ENCODE measurements at regions not wholly inside any gene's neighbourhood (a gene's known extent, or its start where the extent isn't known, plus 50 kb on each side); places are given as distances from the start of the nearest gene placed in this dataset.

DNA sequence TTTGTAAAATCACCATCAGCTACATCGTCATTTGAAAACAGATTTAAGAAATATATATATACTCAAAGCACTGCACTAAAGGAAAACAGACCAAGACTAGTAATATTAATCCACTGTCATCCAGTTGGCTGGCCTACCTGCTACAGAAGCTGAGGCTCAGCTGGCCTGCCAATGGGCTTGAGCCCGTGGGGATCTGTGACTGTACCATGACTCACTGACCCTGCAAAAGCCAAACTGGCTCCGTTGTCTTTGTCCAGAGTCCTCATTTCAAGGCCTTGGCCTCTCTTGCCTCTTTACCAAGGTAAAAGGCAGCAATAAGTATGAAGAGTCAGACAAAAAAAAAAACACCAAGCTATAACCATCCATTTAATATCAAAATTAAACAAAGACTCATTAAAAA, 463.5 kb upstream of the RASGRP1 start:
- TF ChIP-seq POLR2AphosphoS5 (IDR thresholded peaks at IDR 0.05; ENCODE audit: low read depth, low read length) (no peak), JUND (IDR thresholded peaks at IDR 0.05) (peak; percentile 41), RFX5 (IDR thresholded peaks at IDR 0.05; ENCODE audit: low read length) (no peak), MXI1 (IDR thresholded peaks at IDR 0.05; ENCODE audit: low read depth, low read length) (no peak), RAD21 (IDR thresholded peaks at IDR 0.05; ENCODE audit: low read length) (no peak), FOXM1 (IDR thresholded peaks at IDR 0.05; ENCODE audit: low read depth) (no peak), TCF12 (IDR thresholded peaks at IDR 0.05) (peak; percentile 49; the same call in 1 of the 2 replicates)
- TF ChIP-seq, protein P1, sequence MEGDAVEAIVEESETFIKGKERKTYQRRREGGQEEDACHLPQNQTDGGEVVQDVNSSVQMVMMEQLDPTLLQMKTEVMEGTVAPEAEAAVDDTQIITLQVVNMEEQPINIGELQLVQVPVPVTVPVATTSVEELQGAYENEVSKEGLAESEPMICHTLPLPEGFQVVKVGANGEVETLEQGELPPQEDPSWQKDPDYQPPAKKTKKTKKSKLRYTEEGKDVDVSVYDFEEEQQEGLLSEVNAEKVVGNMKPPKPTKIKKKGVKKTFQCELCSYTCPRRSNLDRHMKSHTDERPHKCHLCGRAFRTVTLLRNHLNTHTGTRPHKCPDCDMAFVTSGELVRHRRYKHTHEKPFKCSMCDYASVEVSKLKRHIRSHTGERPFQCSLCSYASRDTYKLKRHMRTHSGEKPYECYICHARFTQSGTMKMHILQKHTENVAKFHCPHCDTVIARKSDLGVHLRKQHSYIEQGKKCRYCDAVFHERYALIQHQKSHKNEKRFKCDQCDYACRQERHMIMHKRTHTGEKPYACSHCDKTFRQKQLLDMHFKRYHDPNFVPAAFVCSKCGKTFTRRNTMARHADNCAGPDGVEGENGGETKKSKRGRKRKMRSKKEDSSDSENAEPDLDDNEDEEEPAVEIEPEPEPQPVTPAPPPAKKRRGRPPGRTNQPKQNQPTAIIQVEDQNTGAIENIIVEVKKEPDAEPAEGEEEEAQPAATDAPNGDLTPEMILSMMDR (IDR thresholded peaks at IDR 0.05): no peak

Measured in SK-N-SH (cell line).